ENCODE measurements at regions not wholly inside any gene's neighbourhood (a gene's known extent, or its start where the extent isn't known, plus 50 kb on each side); places are given as distances from the start of the nearest gene placed in this dataset.

DNA sequence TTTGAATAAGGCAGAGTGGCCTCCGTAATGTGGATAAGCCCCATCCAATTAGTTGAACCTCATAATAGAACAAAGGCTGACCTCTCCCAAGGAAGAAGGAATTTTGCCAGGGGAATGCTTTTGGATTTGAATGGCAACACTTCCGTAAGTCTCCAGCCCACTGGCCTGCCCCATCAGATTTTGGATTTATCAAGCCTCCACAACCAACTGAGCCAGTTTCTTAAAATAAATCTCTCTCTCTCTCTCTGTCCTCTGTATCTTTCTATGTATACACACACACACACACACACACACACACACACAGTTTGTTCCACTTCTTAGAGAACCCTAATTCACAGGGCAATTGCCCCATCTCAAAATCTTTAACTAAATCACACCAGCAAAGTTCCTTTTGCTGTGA is 100.9 kb upstream of the CAV2 start:
- Histone ChIP-seq H3K9ac (ENCODE audit: low read length) (no peak overlapping the region), H3K4me2 (ENCODE audit: low read length) (no peak overlapping the region), H3K4me1 (ENCODE audit: control insufficient read depth in 1 of 2, insufficient read depth in 2 of 2, low read length in 2 of 2) (peaks cover 22 to 37% of the 10 kb centered on the region in 2 experiments), H3K79me2 (ENCODE audit: insufficient read depth, low read length) (no peaks in the 10 kb centered on the region), H3K27ac (ENCODE audit: low read depth, low read length) (no peak overlapping the region), H3K4me3 (replicated peaks in 1 of 2; ENCODE audit: low read depth in 1 of 2, low read length in 2 of 2) (no peak overlapping the region), H3K9me3 (ENCODE audit: control insufficient read depth in 1 of 2, insufficient read depth in 1 of 2, low read depth in 1 of 2, low read length in 2 of 2) (no peaks in the 10 kb centered on the region), H4K20me1 (ENCODE audit: insufficient read depth) (no peaks in the 10 kb centered on the region), H3K36me3 (ENCODE audit: control insufficient read depth in 1 of 2, insufficient read depth in 2 of 2, low read length in 2 of 2) (no peaks in the 10 kb centered on the region), H3K9me2 (ENCODE audit: insufficient read depth) (no peaks in the 10 kb centered on the region), H3K27me3 (ENCODE audit: insufficient read depth, low read length) (no peaks in the 10 kb centered on the region), H2AFZ (ENCODE audit: low read depth, low read length, poor library complexity, severe bottlenecking) (no peak overlapping the region)
- TF ChIP-seq SRF (IDR thresholded peaks at IDR 0.05; ENCODE audit: low read depth) (no peak), ELF1 (IDR thresholded peaks at IDR 0.05; ENCODE audit: borderline replicate concordance, low read depth) (no peak), EZH2 (IDR thresholded peaks at IDR 0.05) (no peak), FOSL1 (IDR thresholded peaks at IDR 0.05; ENCODE audit: low read depth) (no peak), ZFX (IDR thresholded peaks at IDR 0.05) (no peak)
- DNase-seq (ENCODE audit: low read depth, low spot score), result no peak
- no TSS peak for BruUV-seq (replicated peaks)
- no peak for ATAC-seq
- RAD21 ChIA-PET (ENCODE audit: low non-redundant PET in 1 of 2, low total read pairs in 2 of 2, uncharacterized antibody in 2 of 2, unreplicated experiment in 2 of 2), result no interaction called here
- intact Hi-C loops (cut with micrococcal nuclease), result no loop called here
- CTCF ChIA-PET, result no interaction called here
- POLR2A ChIA-PET, result no interaction called here

GRCh38 chr7:116399819-116400218 is 99.7 kb upstream of the CAV2 start:
- Histone ChIP-seq H3K27me3 (ENCODE audit: insufficient read depth, low read length) (no peaks in the 10 kb centered on the region), H3K4me2 (ENCODE audit: low read length) (peak overlapping the region; percentile 28), H4K20me1 (ENCODE audit: insufficient read depth) (no peaks in the 10 kb centered on the region), H3K4me1 (ENCODE audit: control insufficient read depth in 1 of 2, insufficient read depth in 2 of 2, low read length in 2 of 2) (peaks cover 19 to 33% of the 10 kb centered on the region in 2 experiments), H2AFZ (ENCODE audit: low read depth, low read length, poor library complexity, severe bottlenecking) (no peak overlapping the region), H3K79me2 (ENCODE audit: insufficient read depth, low read length) (no peaks in the 10 kb centered on the region), H3K9me3 (ENCODE audit: control insufficient read depth in 1 of 2, insufficient read depth in 1 of 2, low read depth in 1 of 2, low read length in 2 of 2) (no peaks in the 10 kb centered on the region), H3K9ac (ENCODE audit: low read length) (no peak overlapping the region), H3K36me3 (ENCODE audit: control insufficient read depth in 1 of 2, insufficient read depth in 2 of 2, low read length in 2 of 2) (no peaks in the 10 kb centered on the region), H3K27ac (ENCODE audit: low read depth, low read length) (peak overlapping the region; percentile 37; the same call in 1 of the 2 replicates), H3K4me3 (replicated peaks in 1 of 2; ENCODE audit: low read depth in 1 of 2, low read length in 2 of 2) (no peak overlapping the region), H3K9me2 (ENCODE audit: insufficient read depth) (no peaks in the 10 kb centered on the region)
- ChIA-PET CTCF (no interaction called here), POLR2A (no interaction called here), RAD21 (ENCODE audit: low non-redundant PET in 1 of 2, low total read pairs in 2 of 2, uncharacterized antibody in 2 of 2, unreplicated experiment in 2 of 2) (no interaction called here)
- intact Hi-C loops (cut with micrococcal nuclease), result no loop called here
- DNase-seq (ENCODE audit: low read depth, low spot score), result no peak
- no peak for ATAC-seq
- BruUV-seq (replicated peaks), result no TSS peak
- no peak for TF ChIP-seq POLR2AphosphoS5 (IDR thresholded peaks at IDR 0.05; ENCODE audit: low read depth, low read length)
- TF ChIP-seq JUND (IDR thresholded peaks at IDR 0.05), result peak; percentile 13; the same call in 1 of the 2 replicates
- no peak for TF ChIP-seq CBX3 (IDR thresholded peaks at IDR 0.05; ENCODE audit: low read depth)
- TF ChIP-seq FOSL1 (IDR thresholded peaks at IDR 0.05; ENCODE audit: low read depth), result 0 out of 2 replicates have a peak, but pooled peaks have one; percentile 18
- no peak for TF ChIP-seq EZH2phosphoT487 (IDR thresholded peaks at IDR 0.05; ENCODE audit: borderline replicate concordance)

All from HCT116 (cell line).